ENCODE measurements at regions not wholly inside any gene's neighbourhood (a gene's known extent, or its start where the extent isn't known, plus 50 kb on each side); places are given as distances from the start of the nearest gene placed in this dataset.

DNA sequence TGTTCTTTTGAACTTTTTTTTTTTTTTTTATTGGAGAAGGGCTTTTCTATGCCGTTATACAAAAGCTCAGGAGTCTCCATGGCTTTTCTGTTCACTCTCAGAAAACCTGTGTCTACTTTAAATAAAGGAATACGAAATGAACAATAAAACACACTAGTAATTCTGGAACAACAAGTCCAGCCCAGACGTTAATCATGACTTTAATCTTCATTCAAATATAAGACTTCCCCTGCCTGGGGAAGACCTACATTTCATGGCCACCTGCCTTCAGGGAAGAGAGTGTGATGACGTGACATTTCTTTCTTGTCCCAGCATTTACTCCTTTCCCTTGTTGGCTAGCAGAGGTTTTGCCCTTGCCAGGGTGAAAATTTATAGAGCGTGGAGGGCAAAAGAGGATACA is 564.5 kb downstream of the PDCD6IP start:
- no peaks in the 10 kb centered on the region for H3K27me3 ChIP-seq (replicated peaks in 1 of 4; ENCODE audit: control extremely low read depth in 1 of 4, control insufficient read depth in 3 of 4, insufficient read depth in 4 of 4, low read length in 3 of 4)
- no peak for ATAC-seq (ENCODE audit: low read depth)
- no peaks in the 10 kb centered on the region for H3K9me3 ChIP-seq (ENCODE audit: control extremely low read depth in 1 of 3, control insufficient read depth in 2 of 3, insufficient read depth in 1 of 3, low read length in 2 of 3)
- Mint-ChIP-seq H3K4me1 (peaks cover 10% of the 10 kb centered on the region), H3K9me3 (ENCODE audit: insufficient read depth) (no peaks in the 10 kb centered on the region), H3K27ac (no peak overlapping the region), H3K4me3 (no peak overlapping the region), H3K27me3 (no peaks in the 10 kb centered on the region)
- intact Hi-C loops (cut with micrococcal nuclease) = no loop called here
- POLR2A ChIA-PET = no interaction called here
- H3K79me2 ChIP-seq (ENCODE audit: control insufficient read depth, insufficient read depth, low read length) = no peaks in the 10 kb centered on the region
- CTCF ChIA-PET = no interaction called here
- no peak overlapping the region for H3K9ac ChIP-seq (ENCODE audit: low read length)
- TF ChIP-seq, protein P1, sequence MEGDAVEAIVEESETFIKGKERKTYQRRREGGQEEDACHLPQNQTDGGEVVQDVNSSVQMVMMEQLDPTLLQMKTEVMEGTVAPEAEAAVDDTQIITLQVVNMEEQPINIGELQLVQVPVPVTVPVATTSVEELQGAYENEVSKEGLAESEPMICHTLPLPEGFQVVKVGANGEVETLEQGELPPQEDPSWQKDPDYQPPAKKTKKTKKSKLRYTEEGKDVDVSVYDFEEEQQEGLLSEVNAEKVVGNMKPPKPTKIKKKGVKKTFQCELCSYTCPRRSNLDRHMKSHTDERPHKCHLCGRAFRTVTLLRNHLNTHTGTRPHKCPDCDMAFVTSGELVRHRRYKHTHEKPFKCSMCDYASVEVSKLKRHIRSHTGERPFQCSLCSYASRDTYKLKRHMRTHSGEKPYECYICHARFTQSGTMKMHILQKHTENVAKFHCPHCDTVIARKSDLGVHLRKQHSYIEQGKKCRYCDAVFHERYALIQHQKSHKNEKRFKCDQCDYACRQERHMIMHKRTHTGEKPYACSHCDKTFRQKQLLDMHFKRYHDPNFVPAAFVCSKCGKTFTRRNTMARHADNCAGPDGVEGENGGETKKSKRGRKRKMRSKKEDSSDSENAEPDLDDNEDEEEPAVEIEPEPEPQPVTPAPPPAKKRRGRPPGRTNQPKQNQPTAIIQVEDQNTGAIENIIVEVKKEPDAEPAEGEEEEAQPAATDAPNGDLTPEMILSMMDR (IDR thresholded peaks at IDR 0.05) = no peak
- TF ChIP-seq EZH2 (IDR thresholded peaks at IDR 0.05; ENCODE audit: borderline replicate concordance, insufficient read depth, low read depth, low read length, poor library complexity, severe bottlenecking) = no peak
- no peak overlapping the region for H3K4me2 ChIP-seq (replicated peaks; ENCODE audit: low read depth, low read length, poor library complexity, severe bottlenecking)
- peaks cover 5 to 6% of the 10 kb centered on the region in 2 donors for H3K4me1 ChIP-seq (ENCODE audit: control insufficient read depth in 2 of 2, insufficient read depth in 2 of 2, low read length in 2 of 2)
- H3K36me3 ChIP-seq (replicated peaks in 1 of 2; ENCODE audit: control extremely low read depth in 1 of 2, control insufficient read depth in 1 of 2, extremely low read depth in 1 of 2, insufficient read depth in 2 of 2, low read length in 1 of 2) = no peaks in the 10 kb centered on the region
- no peak overlapping the region for H3K4me3 ChIP-seq (ENCODE audit: control extremely low read depth in 1 of 5, extremely low read depth in 1 of 5, insufficient read depth in 1 of 5, low read depth in 2 of 5, low read length in 4 of 5)
- no peak overlapping the region for H3K27ac ChIP-seq (ENCODE audit: low read length in 2 of 2)
- H2AFZ ChIP-seq (ENCODE audit: insufficient read depth, low read depth, low read length, poor library complexity, severe bottlenecking) = no peak overlapping the region
- no peaks in the 10 kb centered on the region for H4K20me1 ChIP-seq (ENCODE audit: control insufficient read depth, insufficient read depth, low read length, poor library complexity, severe bottlenecking)
- 100% methylated on average over 1 of the region's 5 CpGs for WGBS (ENCODE audit: insufficient coverage)
- DNase-seq = no peak

- H3K9me3 Mint-ChIP-seq (ENCODE audit: insufficient read depth) = no peaks in the 10 kb centered on the region
- DNase-seq = no peak
- no peak for ATAC-seq (ENCODE audit: low read depth)
- no peaks in the 10 kb centered on the region for H3K27me3 Mint-ChIP-seq
- no peaks in the 10 kb centered on the region for H3K9me3 ChIP-seq (ENCODE audit: control extremely low read depth in 1 of 3, control insufficient read depth in 2 of 3, insufficient read depth in 1 of 3, low read length in 2 of 3)
- no peaks in the 10 kb centered on the region for H3K36me3 ChIP-seq (replicated peaks in 1 of 2; ENCODE audit: control extremely low read depth in 1 of 2, control insufficient read depth in 1 of 2, extremely low read depth in 1 of 2, insufficient read depth in 2 of 2, low read length in 1 of 2)
- H3K79me2 ChIP-seq (ENCODE audit: control insufficient read depth, insufficient read depth, low read length) = no peaks in the 10 kb centered on the region
- no peak overlapping the region for H3K9ac ChIP-seq (ENCODE audit: low read length)
- CTCF ChIA-PET = no interaction called here
- no peak overlapping the region for H3K4me3 Mint-ChIP-seq
- no peaks in the 10 kb centered on the region for H3K27me3 ChIP-seq (replicated peaks in 1 of 4; ENCODE audit: control extremely low read depth in 1 of 4, control insufficient read depth in 3 of 4, insufficient read depth in 4 of 4, low read length in 3 of 4)
- H4K20me1 ChIP-seq (ENCODE audit: control insufficient read depth, insufficient read depth, low read length, poor library complexity, severe bottlenecking) = no peaks in the 10 kb centered on the region
- H3K4me1 ChIP-seq (ENCODE audit: control insufficient read depth in 2 of 2, insufficient read depth in 2 of 2, low read length in 2 of 2) = peaks cover 5 to 6% of the 10 kb centered on the region in 2 donors
- H3K27ac ChIP-seq (ENCODE audit: low read length in 2 of 2) = no peak overlapping the region
- peaks cover 10% of the 10 kb centered on the region for H3K4me1 Mint-ChIP-seq
- H3K4me3 ChIP-seq (ENCODE audit: control extremely low read depth in 1 of 5, extremely low read depth in 1 of 5, insufficient read depth in 1 of 5, low read depth in 2 of 5, low read length in 4 of 5) = no peak overlapping the region
- no peak overlapping the region for H3K4me2 ChIP-seq (replicated peaks; ENCODE audit: low read depth, low read length, poor library complexity, severe bottlenecking)
- POLR2A ChIA-PET = no interaction called here
- intact Hi-C loops (cut with micrococcal nuclease) = no loop called here
- no peak overlapping the region for H3K27ac Mint-ChIP-seq
- TF ChIP-seq EZH2 (IDR thresholded peaks at IDR 0.05; ENCODE audit: borderline replicate concordance, insufficient read depth, low read depth, low read length, poor library complexity, severe bottlenecking) = no peak
- TF ChIP-seq, protein P1 (IDR thresholded peaks at IDR 0.05) = no peak
- no peak overlapping the region for H2AFZ ChIP-seq (ENCODE audit: insufficient read depth, low read depth, low read length, poor library complexity, severe bottlenecking)
Observed at GRCh38 chr3:34363881-34364280, 565.5 kb downstream of the PDCD6IP start.
